ENCODE measurements at regions not wholly inside any gene's neighbourhood (a gene's known extent, or its start where the extent isn't known, plus 50 kb on each side); places are given as distances from the start of the nearest gene placed in this dataset.

DNA sequence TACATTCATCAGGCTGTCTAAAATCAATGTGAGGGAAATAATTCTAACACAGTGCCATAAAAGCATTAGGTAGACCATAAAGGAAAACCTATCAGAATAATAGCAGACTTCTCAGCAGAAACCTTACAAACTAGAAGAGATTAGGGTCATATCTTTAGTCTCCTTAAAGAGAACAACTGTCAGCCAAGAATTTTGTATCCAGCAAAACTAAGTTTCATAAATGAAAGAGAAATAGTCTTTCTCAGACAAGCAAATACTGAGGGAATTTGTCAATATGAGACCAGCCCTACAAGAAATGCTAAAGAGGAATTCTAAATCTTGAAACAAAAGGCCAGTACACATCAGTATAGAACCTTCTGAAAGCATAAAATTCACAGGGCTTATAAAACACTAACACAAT lies 482.0 kb downstream of the SATB2 start:
- TF ChIP-seq, protein P1, sequence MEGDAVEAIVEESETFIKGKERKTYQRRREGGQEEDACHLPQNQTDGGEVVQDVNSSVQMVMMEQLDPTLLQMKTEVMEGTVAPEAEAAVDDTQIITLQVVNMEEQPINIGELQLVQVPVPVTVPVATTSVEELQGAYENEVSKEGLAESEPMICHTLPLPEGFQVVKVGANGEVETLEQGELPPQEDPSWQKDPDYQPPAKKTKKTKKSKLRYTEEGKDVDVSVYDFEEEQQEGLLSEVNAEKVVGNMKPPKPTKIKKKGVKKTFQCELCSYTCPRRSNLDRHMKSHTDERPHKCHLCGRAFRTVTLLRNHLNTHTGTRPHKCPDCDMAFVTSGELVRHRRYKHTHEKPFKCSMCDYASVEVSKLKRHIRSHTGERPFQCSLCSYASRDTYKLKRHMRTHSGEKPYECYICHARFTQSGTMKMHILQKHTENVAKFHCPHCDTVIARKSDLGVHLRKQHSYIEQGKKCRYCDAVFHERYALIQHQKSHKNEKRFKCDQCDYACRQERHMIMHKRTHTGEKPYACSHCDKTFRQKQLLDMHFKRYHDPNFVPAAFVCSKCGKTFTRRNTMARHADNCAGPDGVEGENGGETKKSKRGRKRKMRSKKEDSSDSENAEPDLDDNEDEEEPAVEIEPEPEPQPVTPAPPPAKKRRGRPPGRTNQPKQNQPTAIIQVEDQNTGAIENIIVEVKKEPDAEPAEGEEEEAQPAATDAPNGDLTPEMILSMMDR (IDR thresholded peaks at IDR 0.05; ENCODE audit: insufficient read depth, low read length, poor library complexity, severe bottlenecking), result no peak
- Histone ChIP-seq H3K27me3 (ENCODE audit: control insufficient read depth, insufficient read depth, low read length) (no peaks in the 10 kb centered on the region), H3K4me3 (ENCODE audit: low read depth, low read length) (no peak overlapping the region), H3K36me3 (ENCODE audit: control insufficient read depth, insufficient read depth, low read length) (no peaks in the 10 kb centered on the region)
- no peak for DNase-seq (ENCODE audit: low read depth)

DNA sequence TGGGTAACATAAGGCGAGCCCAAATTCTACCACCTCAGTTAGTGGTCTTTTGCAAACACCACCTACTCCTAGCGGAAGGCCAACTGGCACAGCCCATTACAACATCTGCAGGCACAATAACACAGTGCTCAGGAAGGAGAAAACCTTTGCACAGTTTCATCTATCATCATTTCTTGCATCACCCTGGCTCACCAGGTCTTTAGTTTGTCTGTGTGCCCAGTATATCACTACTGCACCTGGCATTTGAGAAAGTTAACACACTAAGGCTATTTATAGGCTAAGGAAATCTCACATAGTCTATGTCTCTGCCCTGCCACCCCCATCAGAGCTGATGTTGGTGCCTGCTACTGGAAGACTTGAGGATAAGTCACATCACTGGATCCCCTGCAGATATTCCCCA lies 484.0 kb downstream of the SATB2 start:
- TF ChIP-seq, protein P1 (IDR thresholded peaks at IDR 0.05; ENCODE audit: insufficient read depth, low read length, poor library complexity, severe bottlenecking), result no peak
- Histone ChIP-seq H3K27me3 (ENCODE audit: control insufficient read depth, insufficient read depth, low read length) (no peaks in the 10 kb centered on the region), H3K4me3 (ENCODE audit: low read depth, low read length) (no peak overlapping the region), H3K36me3 (ENCODE audit: control insufficient read depth, insufficient read depth, low read length) (no peaks in the 10 kb centered on the region)
- no peak for DNase-seq (ENCODE audit: low read depth)

DNA sequence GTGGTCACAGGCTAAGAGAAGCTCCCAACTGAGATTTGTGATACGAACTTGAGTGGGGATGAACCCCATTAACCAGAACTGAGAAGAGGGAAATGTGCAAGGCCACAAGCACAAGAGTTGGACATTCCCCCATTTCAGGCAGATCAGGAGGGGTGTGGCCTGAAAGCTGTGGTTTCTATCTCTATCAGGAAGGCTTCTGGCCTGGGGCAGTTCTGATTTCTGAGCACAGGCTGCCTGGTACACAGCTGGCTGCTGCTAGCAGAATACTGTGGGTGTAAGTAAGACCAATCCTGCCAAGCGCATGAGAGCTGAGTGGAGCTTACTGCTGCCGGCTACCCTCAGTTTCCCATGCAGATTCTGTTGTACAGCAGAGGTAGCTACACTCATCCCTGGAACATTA lies 484.6 kb downstream of the SATB2 start:
- TF ChIP-seq, protein P1 (IDR thresholded peaks at IDR 0.05; ENCODE audit: insufficient read depth, low read length, poor library complexity, severe bottlenecking), result no peak
- Histone ChIP-seq H3K27me3 (ENCODE audit: control insufficient read depth, insufficient read depth, low read length) (no peaks in the 10 kb centered on the region), H3K4me3 (ENCODE audit: low read depth, low read length) (no peak overlapping the region), H3K36me3 (ENCODE audit: control insufficient read depth, insufficient read depth, low read length) (no peaks in the 10 kb centered on the region)
- DNase-seq (ENCODE audit: low read depth), result no peak

DNA sequence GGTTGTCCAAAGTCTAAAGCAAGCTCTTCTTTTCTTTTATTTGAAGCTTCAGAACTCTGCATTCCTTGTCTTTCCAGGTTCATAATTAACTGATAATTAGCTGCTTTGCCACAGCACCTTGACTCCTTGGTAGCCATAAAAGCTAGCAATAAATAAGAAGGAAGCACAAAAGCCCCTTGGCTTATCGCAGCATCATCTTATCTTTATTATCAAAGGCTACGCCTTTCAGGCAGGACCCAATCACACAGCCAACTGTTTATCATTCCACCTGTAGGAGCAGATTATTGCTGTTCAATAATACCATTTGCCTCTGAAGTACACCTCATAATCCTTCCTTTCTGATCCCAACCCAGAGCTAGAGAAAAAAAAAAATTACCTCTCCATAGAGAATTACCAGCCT lies 489.2 kb downstream of the SATB2 start:
- H3K4me3 ChIP-seq (ENCODE audit: low read depth, low read length), result no peak overlapping the region
- H3K27me3 ChIP-seq (ENCODE audit: control insufficient read depth, insufficient read depth, low read length), result no peaks in the 10 kb centered on the region
- DNase-seq (ENCODE audit: low read depth), result no peak
- no peaks in the 10 kb centered on the region for H3K36me3 ChIP-seq (ENCODE audit: control insufficient read depth, insufficient read depth, low read length)
- TF ChIP-seq, protein P1 (IDR thresholded peaks at IDR 0.05; ENCODE audit: insufficient read depth, low read length, poor library complexity, severe bottlenecking), result no peak

DNA sequence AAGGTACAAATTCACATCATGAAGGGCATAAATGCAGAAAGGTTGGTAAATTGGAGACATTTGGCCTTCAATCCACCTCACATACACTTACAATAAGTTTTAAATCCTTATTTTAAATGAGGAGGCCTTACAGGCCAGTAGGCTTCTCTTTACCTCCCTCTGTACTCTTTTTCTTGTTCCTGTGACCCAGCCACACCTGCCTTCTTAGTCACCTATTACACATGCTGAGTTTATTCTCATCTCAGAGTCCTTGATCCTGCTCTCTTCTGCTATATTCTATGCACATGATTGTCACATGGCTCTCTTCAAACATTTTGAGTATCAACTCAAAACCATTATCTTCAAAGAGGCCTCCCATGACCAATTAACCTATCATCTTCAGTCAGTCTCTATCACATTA lies 491.5 kb downstream of the SATB2 start:
- DNase-seq (ENCODE audit: low read depth), result no peak
- H3K36me3 ChIP-seq (ENCODE audit: control insufficient read depth, insufficient read depth, low read length), result no peaks in the 10 kb centered on the region
- TF ChIP-seq, protein P1 (IDR thresholded peaks at IDR 0.05; ENCODE audit: insufficient read depth, low read length, poor library complexity, severe bottlenecking), result no peak
- no peaks in the 10 kb centered on the region for H3K27me3 ChIP-seq (ENCODE audit: control insufficient read depth, insufficient read depth, low read length)
- H3K4me3 ChIP-seq (ENCODE audit: low read depth, low read length), result no peak overlapping the region

DNA sequence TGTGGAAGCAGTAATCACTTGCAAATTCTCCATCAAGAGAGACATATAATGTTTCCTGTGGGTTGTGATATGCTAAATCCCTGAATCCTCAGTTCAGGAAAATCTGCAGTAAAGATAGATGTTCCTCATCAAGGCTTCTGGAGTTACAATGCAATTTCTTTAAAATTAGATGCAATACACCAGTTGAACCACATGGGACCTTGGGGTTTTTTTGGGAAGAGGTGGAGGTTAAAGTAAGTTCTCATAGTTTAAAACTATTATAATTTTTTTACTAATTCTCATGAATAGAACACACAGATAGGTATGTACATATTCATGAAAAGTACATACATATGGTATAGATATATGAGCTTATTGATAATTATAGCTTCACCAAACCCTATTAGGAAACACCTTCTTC lies 496.2 kb downstream of the SATB2 start:
- Histone ChIP-seq H3K27me3 (ENCODE audit: control insufficient read depth, insufficient read depth, low read length) (no peaks in the 10 kb centered on the region), H3K36me3 (ENCODE audit: control insufficient read depth, insufficient read depth, low read length) (no peaks in the 10 kb centered on the region), H3K4me3 (ENCODE audit: low read depth, low read length) (no peak overlapping the region)
- DNase-seq (ENCODE audit: low read depth), result no peak
- TF ChIP-seq, protein P1 (IDR thresholded peaks at IDR 0.05; ENCODE audit: insufficient read depth, low read length, poor library complexity, severe bottlenecking), result no peak
